Dedifferentiated amniotic fluid mesenchymal stem cell (primary cell): ENCODE measurements at regions not wholly inside any gene's neighbourhood (a gene's known extent, or its start where the extent isn't known, plus 50 kb on each side); places are given as distances from the start of the nearest gene placed in this dataset.
"Not testable (repeated sequence)": the region's sequence is repeated elsewhere in the genome, so short reads cannot be mapped to it uniquely, and the experiment has no call there.

Source experiments
- DNase-seq: peaks from one replicate; pipeline ENCODE4 v3.0.0-alpha.2; 2016; ENCODE audit errors: extremely low spot score

- no peak for DNase-seq
Measured at GRCh38 chr2:72078773-72079172, 68.9 kb downstream of the CYP26B1 start.

- DNase-seq = no peak
Measured at GRCh38 chr2:72077702-72078169, 69.9 kb downstream of the CYP26B1 start.

- not testable (repeated sequence) for DNase-seq
Measured at GRCh38 chr2:72073373-72073772, 74.3 kb downstream of the CYP26B1 start.

GRCh38 chr2:72064197-72064596 is 83.5 kb downstream of the CYP26B1 start:
- not testable (repeated sequence) for DNase-seq

GRCh38 chr2:72062336-72062735 is 85.3 kb downstream of the CYP26B1 start:
- no peak for DNase-seq

GRCh38 chr2:72057308-72057707 is 90.4 kb downstream of the CYP26B1 start:
- no peak for DNase-seq

GRCh38 chr2:72051971-72052505 is 95.6 kb downstream of the CYP26B1 start:
- no peak for DNase-seq

GRCh38 chr2:72051204-72051603 is 96.5 kb downstream of the CYP26B1 start:
- DNase-seq = no peak

GRCh38 chr2:72050734-72051133 is 96.9 kb downstream of the CYP26B1 start:
- no peak for DNase-seq

GRCh38 chr2:72048881-72049477 is 98.7 kb downstream of the CYP26B1 start:
- no peak for DNase-seq

GRCh38 chr2:72043985-72044384 is 103.7 kb downstream of the CYP26B1 start:
- DNase-seq = no peak

- DNase-seq = no peak
Measured at GRCh38 chr2:72041638-72042111, 106.0 kb downstream of the CYP26B1 start.

- DNase-seq = no peak
Measured at GRCh38 chr2:72040629-72041571, 106.8 kb downstream of the CYP26B1 start.

GRCh38 chr2:72038524-72038923 is 109.1 kb downstream of the CYP26B1 start:
- DNase-seq = no peak

- no peak for DNase-seq
Measured at GRCh38 chr2:72037261-72037666, 110.4 kb downstream of the CYP26B1 start.

GRCh38 chr2:72036595-72036994 is 111.1 kb downstream of the CYP26B1 start:
- DNase-seq = no peak

GRCh38 chr2:72036173-72036545 is 111.5 kb downstream of the CYP26B1 start:
- no peak for DNase-seq

GRCh38 chr2:72035518-72036172 is 112.0 kb downstream of the CYP26B1 start:
- no peak for DNase-seq

GRCh38 chr2:72034353-72035095 is 113.1 kb downstream of the CYP26B1 start:
- DNase-seq = no peak

- no peak for DNase-seq
Measured at GRCh38 chr2:72033636-72034035, 114.0 kb downstream of the CYP26B1 start.

- no peak for DNase-seq
Measured at GRCh38 chr2:72032481-72033041, 115.1 kb downstream of the CYP26B1 start.
